Mesenchymal stem cell (in vitro differentiated cells and primary cell): ENCODE measurements at regions not wholly inside any gene's neighbourhood (a gene's known extent, or its start where the extent isn't known, plus 50 kb on each side); places are given as distances from the start of the nearest gene placed in this dataset.

Experiments used
- DNase-seq: peaks from one replicate; pipeline ENCODE4 v3.0.0-alpha.2; 2013
- H2AFZ ChIP-seq: one replicate; pipeline ENCODE4 v1.6.1; 2013; ENCODE audit warnings: low read depth, mild to moderate bottlenecking, control low read depth, inconsistent platforms, low read length, moderate library complexity
- H2AK5ac ChIP-seq: 2 replicates; pipeline ENCODE4 v1.6.1; 2013; ENCODE audit warnings: low read length, moderate library complexity, mild to moderate bottlenecking, inconsistent platforms; ENCODE audit not compliant: severe bottlenecking
- H2BK120ac ChIP-seq: one replicate; pipeline ENCODE4 v1.6.1; 2013; ENCODE audit warnings: low read depth, mild to moderate bottlenecking, inconsistent platforms, low read length, moderate library complexity
- H2BK12ac ChIP-seq, 2 experiments: one replicate each; pipeline ENCODE4 v1.6.1; 2013; ENCODE audit warnings: inconsistent platforms in 2 of 2, low read length in 2 of 2, mild to moderate bottlenecking in 2 of 2, moderate library complexity in 2 of 2, control low read depth in 1 of 2
- H2BK15ac ChIP-seq: one replicate; pipeline ENCODE4 v1.6.1; 2013; ENCODE audit warnings: mild to moderate bottlenecking, low read depth, inconsistent platforms; ENCODE audit not compliant: poor library complexity, severe bottlenecking
- H2BK5ac ChIP-seq: 2 replicates; pipeline ENCODE4 v1.6.1; 2013; ENCODE audit warnings: low read depth, mild to moderate bottlenecking, low read length, control low read depth, inconsistent platforms; ENCODE audit not compliant: poor library complexity, severe bottlenecking
- H3K14ac ChIP-seq, 2 experiments: one replicate each; pipeline ENCODE4 v1.6.1; 2013; ENCODE audit warnings: inconsistent platforms in 2 of 2, low read length in 2 of 2, control low read depth in 1 of 2, mild to moderate bottlenecking in 1 of 2, moderate library complexity in 1 of 2
- H3K18ac ChIP-seq, 2 experiments: one replicate each; pipeline ENCODE4 v1.6.1; 2013; ENCODE audit warnings: inconsistent platforms in 2 of 2, low read length in 2 of 2, control low read depth in 1 of 2, low read depth in 1 of 2, mild to moderate bottlenecking in 1 of 2
- H3K23ac ChIP-seq, 2 experiments: one replicate each; pipeline ENCODE4 v1.6.1; 2013; ENCODE audit warnings: inconsistent platforms in 2 of 2, low read length in 2 of 2, mild to moderate bottlenecking in 2 of 2, moderate library complexity in 2 of 2, control low read depth in 1 of 2
- H3K27ac ChIP-seq: 2 replicates; pipeline ENCODE4 v1.5.1; 2013; ENCODE audit warnings: mild to moderate bottlenecking, moderate library complexity, low read length, control low read depth, inconsistent platforms; ENCODE audit not compliant: poor library complexity, severe bottlenecking
- H3K27me3 ChIP-seq, 2 experiments: 2 replicates each; pipeline versions ENCODE4 v1.6.1 to v1.7.0; 2013; ENCODE audit warnings: low read length in 2 of 2, mild to moderate bottlenecking in 2 of 2, moderate library complexity in 2 of 2, control low read depth in 1 of 2, inconsistent platforms in 1 of 2; ENCODE audit not compliant: control insufficient read depth in 1 of 2, insufficient read depth in 1 of 2
- H3K36me3 ChIP-seq, 2 experiments: 2 replicates each; pipeline versions ENCODE4 v1.6.1 to v1.7.0; 2013; ENCODE audit warnings: low read length in 2 of 2, control low read depth in 1 of 2, inconsistent platforms in 1 of 2, low read depth in 1 of 2, mild to moderate bottlenecking in 1 of 2; ENCODE audit not compliant: insufficient read depth in 2 of 2, control insufficient read depth in 1 of 2
- H3K4ac ChIP-seq, 2 experiments: one replicate each; pipeline ENCODE4 v1.6.1; 2013; ENCODE audit warnings: inconsistent platforms in 2 of 2, low read length in 2 of 2, mild to moderate bottlenecking in 2 of 2, moderate library complexity in 2 of 2, control low read depth in 1 of 2, low read depth in 1 of 2
- H3K4me1 ChIP-seq: 2 replicates; pipeline ENCODE4 v1.6.1; 2013; ENCODE audit warnings: low read depth, low read length, control low read depth; ENCODE audit not compliant: control insufficient read depth, insufficient read depth
- H3K4me2 ChIP-seq: 2 replicates; pipeline ENCODE4 v1.6.1; 2013; ENCODE audit warnings: low read length, mild to moderate bottlenecking, inconsistent platforms; ENCODE audit not compliant: poor library complexity, severe bottlenecking
- H3K4me3 ChIP-seq, 2 experiments: 2 replicates each; pipeline versions ENCODE4 v1.5.1 to v1.7.0; 2013; ENCODE audit warnings: low read length in 2 of 2, mild to moderate bottlenecking in 2 of 2, control low read depth in 1 of 2, low read depth in 1 of 2; ENCODE audit not compliant: insufficient read depth in 1 of 2
- H3K79me1 ChIP-seq: replicated peaks from 2 replicates; pipeline ENCODE4 v1.6.1; 2013; ENCODE audit warnings: mild to moderate bottlenecking, control low read depth, low read length, inconsistent platforms; ENCODE audit not compliant: poor library complexity, severe bottlenecking
- H3K9ac ChIP-seq: 2 replicates; pipeline ENCODE4 v1.7.0; 2013; ENCODE audit warnings: mild to moderate bottlenecking, low read length, moderate library complexity
- H3K9me3 ChIP-seq: 2 replicates; pipeline ENCODE4 v1.7.0; 2013; ENCODE audit warnings: mild to moderate bottlenecking, low read length; ENCODE audit not compliant: control insufficient read depth
- H4K8ac ChIP-seq: one replicate; pipeline ENCODE4 v1.6.1; 2013; ENCODE audit warnings: inconsistent platforms, mild to moderate bottlenecking, low read length, moderate library complexity
- H4K91ac ChIP-seq: one replicate; pipeline ENCODE4 v1.6.1; 2013; ENCODE audit warnings: mild to moderate bottlenecking, low read length, inconsistent platforms
- WGBS: methylation state at CpG from one replicate; pipeline ENCODE4 v1.1.7; 2013; ENCODE audit warnings: mixed read lengths; 5-methylcytosine and 5-hydroxymethylcytosine counted together

DNA sequence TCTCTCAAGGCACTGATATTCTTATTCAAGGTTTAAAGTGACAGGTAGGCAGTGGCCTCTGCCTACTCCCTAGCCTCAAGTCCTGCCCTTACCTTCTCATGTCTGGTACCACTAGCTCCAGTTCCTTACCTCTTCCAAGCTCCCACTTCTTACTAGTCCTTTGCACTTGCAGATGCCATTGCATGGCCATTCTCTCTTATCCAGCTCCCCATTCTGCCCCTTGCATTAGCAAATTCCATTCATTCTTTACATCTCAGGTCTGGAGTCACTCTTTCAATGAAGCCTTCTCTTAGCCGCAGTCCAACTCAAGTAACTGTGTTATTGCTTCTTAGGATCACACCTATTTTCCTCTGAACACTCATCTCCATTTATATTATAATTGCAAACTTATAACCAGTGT is 807.1 kb downstream of the EDEM1 start:
- Histone ChIP-seq H3K14ac (no peak overlapping the region), H3K4me3 (no peak overlapping the region), H3K4ac (no peak overlapping the region), H2BK15ac (no peak overlapping the region), H3K4me1 (no peaks in the 10 kb centered on the region), H3K9me3 (peaks cover 12% of the 10 kb centered on the region), H2BK120ac (no peak overlapping the region), H3K27ac (no peak overlapping the region), H2AK5ac (no peak overlapping the region), H3K79me1 (no peaks in the 10 kb centered on the region), H3K23ac (no peak overlapping the region), H4K91ac (no peak overlapping the region), H3K9ac (no peak overlapping the region), H3K36me3 (no peaks in the 10 kb centered on the region), H3K4me2 (no peak overlapping the region), H3K18ac (no peak overlapping the region), H2BK5ac (no peak overlapping the region), H2AFZ (no peak overlapping the region), H3K27me3 (no peaks in the 10 kb centered on the region), H2BK12ac (no peak overlapping the region), H4K8ac (no peak overlapping the region)
- 100% methylated on average over 1 of the region's 1 CpG for WGBS
- DNase-seq, result no peak

DNA sequence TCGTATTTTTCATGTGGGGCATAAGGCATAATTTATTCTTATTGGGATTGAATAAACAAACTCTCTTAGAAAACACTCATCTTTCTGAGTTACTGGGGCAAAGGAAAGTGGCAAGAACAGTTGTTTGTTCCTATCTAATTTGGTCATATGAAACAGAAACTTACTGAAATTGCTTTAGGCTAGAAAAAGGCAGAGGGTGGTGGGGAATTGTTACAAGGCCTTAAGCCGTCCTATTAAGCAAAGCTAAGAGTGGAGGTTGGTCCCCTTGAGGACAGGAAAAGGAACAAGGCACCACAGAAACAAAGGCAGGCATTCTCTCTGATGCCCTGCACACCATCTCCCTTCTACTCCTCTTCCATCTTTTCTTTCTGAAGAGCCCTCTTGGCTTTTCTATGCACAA is 830.9 kb downstream of the EDEM1 start:
- Histone ChIP-seq H4K8ac (no peak overlapping the region), H3K23ac (no peak overlapping the region), H4K91ac (no peak overlapping the region)

DNA sequence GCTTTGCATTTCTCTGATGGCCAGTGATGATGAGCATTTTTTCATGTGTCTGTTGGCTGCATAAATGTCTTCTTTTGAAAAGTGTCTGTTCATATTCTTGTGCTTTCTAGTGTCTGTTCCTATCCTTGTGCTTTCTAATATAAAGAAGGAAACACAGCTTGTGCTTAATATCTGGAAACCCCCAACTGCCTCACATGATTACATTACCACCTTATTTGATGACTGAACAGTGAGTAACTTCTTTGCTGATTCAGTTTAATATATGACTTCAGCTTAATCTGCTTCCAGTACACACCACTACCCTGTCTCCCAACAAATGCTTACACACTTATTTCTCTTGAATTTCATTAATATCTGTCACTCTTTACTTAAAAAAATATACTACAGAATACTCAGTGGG is 835.1 kb downstream of the EDEM1 start:
- H3K4me1 ChIP-seq, result no peaks in the 10 kb centered on the region
- H3K23ac ChIP-seq, result no peak overlapping the region
- no peak overlapping the region for H4K91ac ChIP-seq
- H3K27ac ChIP-seq, result no peak overlapping the region
- H2BK120ac ChIP-seq, result no peak overlapping the region
- H3K18ac ChIP-seq, result no peak overlapping the region
- H3K4me3 ChIP-seq, result no peak overlapping the region
- no peak overlapping the region for H2AK5ac ChIP-seq
- no peaks in the 10 kb centered on the region for H3K36me3 ChIP-seq
- no peaks in the 10 kb centered on the region for H3K79me1 ChIP-seq
- no peak overlapping the region for H2BK5ac ChIP-seq
- no peak overlapping the region for H2BK15ac ChIP-seq
- H2AFZ ChIP-seq, result no peak overlapping the region
- DNase-seq, result no peak
- H4K8ac ChIP-seq, result no peak overlapping the region
- no peak overlapping the region for H3K4ac ChIP-seq
- no peak overlapping the region for H3K9ac ChIP-seq
- peaks cover 15% of the 10 kb centered on the region for H3K9me3 ChIP-seq
- no peak overlapping the region for H3K14ac ChIP-seq
- H2BK12ac ChIP-seq, result no peak overlapping the region
- no peak overlapping the region for H3K4me2 ChIP-seq
- H3K27me3 ChIP-seq, result no peaks in the 10 kb centered on the region

More for the DNA sequence above, 830.9 kb downstream of the EDEM1 start:
- Histone ChIP-seq H3K4me3 (no peak overlapping the region), H3K27me3 (no peaks in the 10 kb centered on the region), H2BK5ac (no peak overlapping the region), H3K79me1 (no peaks in the 10 kb centered on the region), H3K27ac (no peak overlapping the region), H3K4me2 (no peak overlapping the region), H2BK15ac (no peak overlapping the region), H3K14ac (no peak overlapping the region), H2BK120ac (no peak overlapping the region), H3K4ac (no peak overlapping the region), H3K4me1 (no peaks in the 10 kb centered on the region), H3K9ac (no peak overlapping the region), H3K18ac (no peak overlapping the region), H2AFZ (no peak overlapping the region), H3K36me3 (no peaks in the 10 kb centered on the region), H3K9me3 (peaks cover 17% of the 10 kb centered on the region), H2BK12ac (no peak overlapping the region), H2AK5ac (no peak overlapping the region)
- no peak for DNase-seq
- 29% methylated on average over 1 of the region's 2 CpGs for WGBS

DNA sequence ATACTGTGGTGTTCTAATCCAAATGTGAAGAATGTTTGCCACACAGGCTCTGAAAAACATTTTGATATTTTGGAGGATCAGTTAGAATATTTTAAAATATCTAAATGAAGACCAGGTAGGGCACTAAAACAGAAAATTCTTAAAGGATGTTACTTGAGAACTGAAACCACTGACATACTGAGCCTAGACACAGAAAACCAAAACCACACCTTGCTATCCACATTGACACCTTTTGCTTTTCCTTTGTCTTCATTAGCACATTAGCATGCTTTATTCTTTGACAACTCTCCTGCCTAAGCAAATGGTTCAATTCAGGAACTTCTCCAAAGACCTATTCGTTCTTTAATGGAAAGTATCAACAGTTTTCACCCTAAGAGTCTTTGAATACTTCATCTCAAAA is 835.9 kb upstream of the GRM7 start:
- H3K4me1 ChIP-seq, result no peaks in the 10 kb centered on the region
- no peak overlapping the region for H4K8ac ChIP-seq
- no peak overlapping the region for H3K27ac ChIP-seq

More for the DNA sequence above, 835.9 kb upstream of the GRM7 start:
- Histone ChIP-seq H3K9ac (no peak overlapping the region), H2AK5ac (no peak overlapping the region), H2BK15ac (no peak overlapping the region), H2BK120ac (no peak overlapping the region), H3K18ac (no peak overlapping the region), H3K79me1 (no peaks in the 10 kb centered on the region), H3K14ac (no peak overlapping the region), H3K4me2 (no peak overlapping the region), H3K36me3 (no peaks in the 10 kb centered on the region), H4K91ac (no peak overlapping the region), H3K9me3 (peaks cover 22% of the 10 kb centered on the region), H2BK12ac (no peak overlapping the region), H2AFZ (no peak overlapping the region), H3K4ac (no peak overlapping the region), H3K27me3 (no peaks in the 10 kb centered on the region), H3K23ac (no peak overlapping the region), H3K4me3 (no peak overlapping the region), H2BK5ac (no peak overlapping the region)
- WGBS, result 52% methylated on average over 1 of the region's 1 CpG
- DNase-seq, result no peak
